SK-N-SH (cell line): ENCODE measurements at regions not wholly inside any gene's neighbourhood (a gene's known extent, or its start where the extent isn't known, plus 50 kb on each side); places are given as distances from the start of the nearest gene placed in this dataset.

Experiments used
- CTCF ChIA-PET: fragments of 300-600, 350-600 bp; formaldehyde crosslinking; extraction: SDS; loops from one replicate; lab custom pipeline; 2021; lab: Yijun Ruan, JAX
- POLR2A ChIA-PET: fragments of 350-600 bp; sonication (Branson Sonifier 250); formaldehyde crosslinking; extraction: SDS; loops from one replicate; lab custom pipeline; 2020; ENCODE audit warnings: antibody characterized with exemption, inconsistent platforms; lab: Yijun Ruan, JAX
- DNase-seq: peaks from one replicate; pipeline ENCODE4 v3.0.0; 2012
- H2AFZ ChIP-seq: fragments of 200-600 bp; sonication (generic); 2 replicates; pipeline ENCODE4 v1.8.1; 2016; ENCODE audit warnings: antibody characterized with exemption, mild to moderate bottlenecking, low read depth
- H3F3A ChIP-seq: fragments of 200-600 bp; sonication (generic); replicated peaks from 2 replicates; pipeline ENCODE3; 2016; ENCODE audit warnings: antibody characterized with exemption, mild to moderate bottlenecking; ENCODE audit not compliant: insufficient read depth
- H3K27ac ChIP-seq, 2 experiments: fragments of 200-500 bp in 1 of 2; fragments of 200-600 bp in 1 of 2; sonication (Bioruptor generic) in 1 of 2; sonication (generic), shearing (Covaris generic) in 1 of 2; 2 replicates each; pipeline versions ENCODE4 v1.5.1 to v1.6.1; 2014 to 2016; ENCODE audit warnings: low read depth in 2 of 2, inconsistent platforms in 1 of 2, low read length in 1 of 2, mild to moderate bottlenecking in 1 of 2, mixed read lengths in 1 of 2
- H3K27me3 ChIP-seq: fragments of 200-600 bp; sonication (generic), shearing (Covaris generic); 2 replicates; pipeline ENCODE4 v1.6.1; 2016; ENCODE audit warnings: mixed run types; ENCODE audit not compliant: insufficient read depth
- H3K36me3 ChIP-seq, 2 experiments: fragments of 200-500 bp in 1 of 2; fragments of 200-600 bp in 1 of 2; sonication (Bioruptor generic) in 1 of 2; sonication (generic) in 1 of 2; replicated peaks in 1 of 2; 2 replicates each; pipeline versions ENCODE3 to v1.5.1; 2014 to 2016; ENCODE audit warnings: low read length in 1 of 2, mild to moderate bottlenecking in 1 of 2; ENCODE audit not compliant: insufficient read depth in 2 of 2, control insufficient read depth in 1 of 2
- H3K4me1 ChIP-seq, 2 experiments: fragments of 200-500 bp in 1 of 2; fragments of 200-600 bp in 1 of 2; sonication (Bioruptor generic) in 1 of 2; sonication (generic), shearing (Covaris generic) in 1 of 2; 2 replicates each; pipeline versions ENCODE4 v1.5.1 to v1.6.1; 2014 to 2016; ENCODE audit warnings: low read depth in 1 of 2, low read length in 1 of 2, mixed run types in 1 of 2; ENCODE audit not compliant: insufficient read depth in 2 of 2, control insufficient read depth in 1 of 2
- H3K4me2 ChIP-seq: fragments of 200-600 bp; sonication (generic), shearing (Covaris generic); 2 replicates; pipeline ENCODE4 v1.6.1; 2017; ENCODE audit warnings: mixed run types
- H3K4me3 ChIP-seq, 2 experiments: fragments of 200-500 bp in 1 of 2; fragments of 200-600 bp in 1 of 2; sonication (Bioruptor generic) in 1 of 2; sonication (generic), shearing (Covaris generic) in 1 of 2; 2 replicates each; pipeline versions ENCODE4 v1.5.1 to v1.8.1; 2014 to 2016; ENCODE audit warnings: low read depth in 2 of 2, inconsistent platforms in 1 of 2, low read length in 1 of 2, mild to moderate bottlenecking in 1 of 2, mixed read lengths in 1 of 2, moderate library complexity in 1 of 2
- H3K79me2 ChIP-seq: fragments of 200-600 bp; sonication (generic); 2 replicates; pipeline ENCODE4 v1.8.1; 2017; ENCODE audit warnings: mild to moderate bottlenecking; ENCODE audit not compliant: insufficient read depth
- H3K9ac ChIP-seq: fragments of 200-600 bp; sonication (generic); 2 replicates; pipeline ENCODE4 v1.6.1; 2017; ENCODE audit warnings: mixed run types
- H3K9me2 ChIP-seq: fragments of 200-600 bp; sonication (generic); 2 replicates; pipeline ENCODE4 v1.6.1; 2017; ENCODE audit warnings: mixed run types
- H3K9me3 ChIP-seq: fragments of 200-600 bp; sonication (generic); 2 replicates; pipeline ENCODE4 v1.6.1; 2017; ENCODE audit warnings: mixed run types, mild to moderate bottlenecking, moderate library complexity
- H4K20me1 ChIP-seq: fragments of 200-600 bp; sonication (generic); 2 replicates; pipeline ENCODE4 v1.6.1; 2017; ENCODE audit warnings: mild to moderate bottlenecking, mixed run types; ENCODE audit not compliant: insufficient read depth
- CHD2 ChIP-seq: fragments of 150-350 bp; IDR thresholded peaks from 2 replicates; pipeline ENCODE4 v1.6.1; 2018; ENCODE audit warnings: low read length; ENCODE audit not compliant: partially characterized antibody
- EP300 ChIP-seq, 2 experiments: IDR thresholded peaks; 2 replicates each; pipeline versions ENCODE4 v1.4.0 to v1.6.1; 2012; ENCODE audit warnings: borderline replicate concordance in 1 of 2, low read depth in 1 of 2, low read length in 1 of 2
- FOXM1 ChIP-seq: IDR thresholded peaks from 2 replicates; pipeline ENCODE4 v1.4.0; 2012; ENCODE audit warnings: low read depth, mild to moderate bottlenecking
- GABPA ChIP-seq: IDR thresholded peaks from 2 replicates; pipeline ENCODE4 v1.4.0; 2012; ENCODE audit warnings: low read depth, mild to moderate bottlenecking
- GATA2 ChIP-seq: sonication (generic); formaldehyde crosslinking; IDR thresholded peaks from 2 replicates; pipeline ENCODE4 v1.5.0; 2020; ENCODE audit warnings: mild to moderate bottlenecking, missing genetic modification reagents
- IRF3 ChIP-seq: fragments of 150-350 bp; IDR thresholded peaks from 2 replicates; pipeline ENCODE4 v1.6.1; 2016; ENCODE audit warnings: mild to moderate bottlenecking, low read depth, low read length
- MXI1 ChIP-seq: IDR thresholded peaks from 2 replicates; pipeline ENCODE4 v1.6.1; 2012; ENCODE audit warnings: mild to moderate bottlenecking, low read depth, low read length, improper control_type of control experiment
- REST ChIP-seq: IDR thresholded peaks from 2 replicates; pipeline ENCODE4 v1.6.1; 2012; ENCODE audit warnings: mild to moderate bottlenecking, low read depth, low read length, moderate library complexity
- SMC3 ChIP-seq: IDR thresholded peaks from 2 replicates; pipeline ENCODE4 v1.6.1; 2012; ENCODE audit warnings: low read depth, low read length, improper control_type of control experiment
- TCF12 ChIP-seq: IDR thresholded peaks from 2 replicates; pipeline ENCODE4 v1.4.0; 2012
- TEAD4 ChIP-seq: IDR thresholded peaks from 2 replicates; pipeline ENCODE4 v1.4.0; 2012; ENCODE audit warnings: mild to moderate bottlenecking, borderline replicate concordance; ENCODE audit not compliant: insufficient read depth
- ZBTB33 ChIP-seq: IDR thresholded peaks from 2 replicates; pipeline ENCODE4 v1.4.0; 2012; ENCODE audit warnings: low read depth, borderline replicate concordance
- WGBS: methylation state at CpG from one replicate; pipeline ENCODE4 v1.1.6; 2017; ENCODE audit warnings: low lambda C conversion rate; 5-methylcytosine and 5-hydroxymethylcytosine counted together

- no peak overlapping the region for H3K4me2 ChIP-seq
- TF ChIP-seq EP300 (IDR thresholded peaks at IDR 0.05; ENCODE audit: borderline replicate concordance in 1 of 2, low read depth in 1 of 2, low read length in 1 of 2), result no peak
- TF ChIP-seq MXI1, result no peak
- no peak for TF ChIP-seq FOXM1
- no peak for TF ChIP-seq GATA2 (CRISPR knock-in tag)
- TF ChIP-seq IRF3, result no peak
- TF ChIP-seq ZBTB33, result no peak
- TF ChIP-seq, all 33 proteins: peak for 0
- 73% methylated on average over 3 of the region's 3 CpGs for WGBS
- H2AFZ ChIP-seq, result no peak overlapping the region
- no peaks in the 10 kb centered on the region for H3K79me2 ChIP-seq
- H3K9ac ChIP-seq, result no peak overlapping the region
- no peaks in the 10 kb centered on the region for H4K20me1 ChIP-seq
- no peaks in the 10 kb centered on the region for H3K36me3 ChIP-seq
- ChIA-PET POLR2A (no interaction called here), CTCF (no interaction called here)
- H3K9me3 ChIP-seq, result no peaks in the 10 kb centered on the region
- H3K27ac ChIP-seq, result no peak overlapping the region
- no peaks in the 10 kb centered on the region for H3K27me3 ChIP-seq
- 0 out of 4 replicates have a peak, but pooled peaks cover 0 to 9% of the 10 kb centered on the region in 2 experiments for H3K4me1 ChIP-seq
- H3K4me3 ChIP-seq, result no peak overlapping the region
- DNase-seq, result no peak
- no peaks in the 10 kb centered on the region for H3K9me2 ChIP-seq
- H3F3A ChIP-seq, result peaks cover 4% of the 10 kb centered on the region
Measured at GRCh38 chr15:58235961-58236360, 97.8 kb downstream of the AQP9 start.

- no peak for TF ChIP-seq TEAD4
- no peak for TF ChIP-seq GABPA
- TF ChIP-seq CHD2, result no peak
- TF ChIP-seq REST, result no peak
- TF ChIP-seq MXI1, result no peak
- no peak for TF ChIP-seq EP300 (IDR thresholded peaks at IDR 0.05; ENCODE audit: borderline replicate concordance in 1 of 2, low read depth in 1 of 2, low read length in 1 of 2)
- TF ChIP-seq TCF12, result no peak
- no peak for TF ChIP-seq SMC3
- Histone ChIP-seq H3K9me2 (no peaks in the 10 kb centered on the region), H3K4me3 (no peak overlapping the region), H3F3A (no peaks in the 10 kb centered on the region), H3K4me1 (peaks cover 0 to 8% of the 10 kb centered on the region in 2 experiments; a peak in 1 of 4 replicates), H3K9ac (no peak overlapping the region), H3K36me3 (no peaks in the 10 kb centered on the region), H3K79me2 (no peaks in the 10 kb centered on the region), H3K27ac (no peak overlapping the region), H3K4me2 (no peak overlapping the region), H3K27me3 (no peaks in the 10 kb centered on the region), H3K9me3 (no peaks in the 10 kb centered on the region), H2AFZ (no peak overlapping the region), H4K20me1 (no peaks in the 10 kb centered on the region)
- DNase-seq, result no peak
- ChIA-PET CTCF (interaction anchor here (0.7 to 2.3 kb wide), 3 partner anchors 13 to 174 kb away, joined by 3 to 10 read pairs (median 3); no protein-coding TSS in a partner anchor), POLR2A (interaction anchor here (0.7 kb wide), 1 partner anchor 270 kb away, joined by 3 read pairs; no protein-coding TSS in a partner anchor)
- WGBS, result 78% methylated on average over 9 of the region's 9 CpGs
Measured at GRCh38 chr15:58240191-58240932, 102.2 kb downstream of the AQP9 start.
